ENCODE measurements at regions not wholly inside any gene's neighbourhood (a gene's known extent, or its start where the extent isn't known, plus 50 kb on each side); places are given as distances from the start of the nearest gene placed in this dataset.

DNA sequence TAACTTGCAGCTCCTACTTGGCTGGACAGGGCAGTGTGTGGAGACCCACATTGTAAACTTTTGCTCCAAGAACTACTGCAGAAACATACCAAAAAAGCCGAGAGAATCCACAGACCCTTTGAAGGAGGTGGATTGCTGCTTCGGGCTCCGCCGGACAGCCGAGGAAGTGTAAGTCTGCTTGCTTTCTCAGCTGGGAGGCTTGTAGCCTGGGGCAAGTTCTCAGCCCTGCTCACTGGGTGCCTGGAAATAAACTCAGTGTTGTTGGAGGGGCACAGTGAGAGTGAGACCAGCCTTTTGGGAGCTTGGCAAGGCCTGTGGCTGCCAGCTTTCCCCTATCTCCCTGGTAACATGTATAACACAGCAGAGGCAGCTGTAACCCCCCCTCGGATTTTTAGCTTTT lies 215.6 kb downstream of the SYK start:
- no peak for TF ChIP-seq POLR2A (IDR thresholded peaks at IDR 0.05)
- TF ChIP-seq CTCF (IDR thresholded peaks at IDR 0.05 in 4 of 5, conservative IDR thresholded peaks at IDR 0.05 in 1 of 5) = no peak
